Bronchial epithelial cell (primary cell): ENCODE measurements at regions not wholly inside any gene's neighbourhood (a gene's known extent, or its start where the extent isn't known, plus 50 kb on each side); places are given as distances from the start of the nearest gene placed in this dataset.

Experiments
- DNase-seq: peaks from one replicate; pipeline ENCODE4 v3.0.0-alpha.2; 2010; ENCODE audit warnings: low read depth
- FAIRE-seq: peaks from 2 replicates; lab custom pipeline; 2011; peaks lifted over from hg19 to GRCh38; lab: Jason Lieb, UNC
- H3K27me3 ChIP-seq: 2 replicates; pipeline ENCODE4 v1.5.1; 2011; ENCODE audit warnings: low read length; ENCODE audit not compliant: control insufficient read depth, insufficient read depth
- H3K36me3 ChIP-seq: 2 replicates; pipeline ENCODE4 v1.5.1; 2011; ENCODE audit warnings: low read length; ENCODE audit not compliant: control insufficient read depth, insufficient read depth
- H3K4me3 ChIP-seq: 2 replicates; pipeline ENCODE4 v1.5.1; 2011; ENCODE audit warnings: mild to moderate bottlenecking, low read depth, low read length, control low read depth
- CTCF ChIP-seq: IDR thresholded peaks from 2 replicates; pipeline ENCODE4 v1.5.1; 2011; ENCODE audit warnings: mild to moderate bottlenecking, moderate library complexity, low read length, control low read depth, inconsistent platforms; ENCODE audit not compliant: insufficient read depth, severe bottlenecking

DNA sequence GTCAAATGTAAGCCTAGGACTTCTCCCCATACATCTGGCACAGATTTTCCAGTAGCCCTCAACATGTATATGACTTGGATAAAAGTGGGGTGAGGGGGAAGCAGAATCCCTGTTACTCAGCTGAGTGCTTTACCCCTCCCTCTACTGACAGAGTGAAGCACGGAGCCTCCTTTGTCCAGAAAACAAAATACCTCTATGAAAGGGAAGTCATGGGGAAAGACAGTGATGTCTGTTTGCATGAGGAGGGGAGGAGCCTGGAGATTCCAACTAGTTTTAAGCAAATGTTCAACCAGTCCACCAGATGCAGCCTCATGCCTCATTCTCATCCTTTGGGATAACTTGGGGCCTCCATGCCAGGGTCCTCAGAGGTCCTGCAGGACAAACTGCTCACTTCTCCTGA, 203.9 kb downstream of the SMAD2 start:
- no peaks in the 10 kb centered on the region for H3K27me3 ChIP-seq
- no peak overlapping the region for H3K4me3 ChIP-seq
- DNase-seq: no peak
- no peak for TF ChIP-seq CTCF
- no peak for FAIRE-seq
- no peaks in the 10 kb centered on the region for H3K36me3 ChIP-seq

DNA sequence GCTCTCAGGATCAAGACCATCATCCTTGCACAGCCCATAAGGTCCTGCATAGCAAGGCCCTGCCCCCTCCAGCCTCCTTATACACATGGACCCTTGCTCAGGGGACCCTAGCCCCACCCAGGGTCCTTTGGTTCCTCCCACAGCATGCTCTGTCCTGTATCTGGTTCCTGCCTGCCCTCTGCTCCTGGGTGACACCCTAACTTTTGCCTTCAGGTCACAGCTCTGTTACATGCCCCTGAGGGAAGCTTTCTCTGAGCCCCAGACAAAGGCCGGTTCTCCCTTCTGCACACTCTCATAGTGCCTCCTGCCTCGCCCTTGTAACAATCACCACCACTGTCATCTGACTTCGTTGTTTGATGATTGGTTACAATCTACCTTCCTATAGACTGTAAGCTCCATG, 204.8 kb downstream of the SMAD2 start:
- TF ChIP-seq CTCF: no peak
- Histone ChIP-seq H3K36me3 (no peaks in the 10 kb centered on the region), H3K27me3 (no peaks in the 10 kb centered on the region), H3K4me3 (no peak overlapping the region)
- DNase-seq (no peak), FAIRE-seq (peak; percentile 80)

- H3K4me3 ChIP-seq: no peak overlapping the region
- DNase-seq: no peak
- H3K27me3 ChIP-seq: no peaks in the 10 kb centered on the region
- H3K36me3 ChIP-seq: no peaks in the 10 kb centered on the region
- TF ChIP-seq CTCF: no peak
- no peak for FAIRE-seq
Measured at GRCh38 chr18:47724186-47724975, 206.1 kb downstream of the SMAD2 start.

GRCh38 chr18:47721876-47722275, 208.6 kb downstream of the SMAD2 start:
- FAIRE-seq (no peak), DNase-seq (no peak)
- no peak for TF ChIP-seq CTCF
- H3K36me3 ChIP-seq: no peaks in the 10 kb centered on the region
- H3K4me3 ChIP-seq: no peak overlapping the region
- H3K27me3 ChIP-seq: no peaks in the 10 kb centered on the region

GRCh38 chr18:47720741-47721140, 209.7 kb downstream of the SMAD2 start:
- no peak for DNase-seq
- H3K27me3 ChIP-seq: no peaks in the 10 kb centered on the region
- no peak for TF ChIP-seq CTCF
- FAIRE-seq: no peak
- H3K4me3 ChIP-seq: no peak overlapping the region
- no peaks in the 10 kb centered on the region for H3K36me3 ChIP-seq

- Histone ChIP-seq H3K27me3 (no peaks in the 10 kb centered on the region), H3K36me3 (no peaks in the 10 kb centered on the region), H3K4me3 (no peak overlapping the region)
- no peak for TF ChIP-seq CTCF
- FAIRE-seq (no peak), DNase-seq (no peak)
Measured at GRCh38 chr18:47719096-47719780, 211.2 kb downstream of the SMAD2 start.
